ENCODE measurements at regions not wholly inside any gene's neighbourhood (a gene's known extent, or its start where the extent isn't known, plus 50 kb on each side); places are given as distances from the start of the nearest gene placed in this dataset.

DNA sequence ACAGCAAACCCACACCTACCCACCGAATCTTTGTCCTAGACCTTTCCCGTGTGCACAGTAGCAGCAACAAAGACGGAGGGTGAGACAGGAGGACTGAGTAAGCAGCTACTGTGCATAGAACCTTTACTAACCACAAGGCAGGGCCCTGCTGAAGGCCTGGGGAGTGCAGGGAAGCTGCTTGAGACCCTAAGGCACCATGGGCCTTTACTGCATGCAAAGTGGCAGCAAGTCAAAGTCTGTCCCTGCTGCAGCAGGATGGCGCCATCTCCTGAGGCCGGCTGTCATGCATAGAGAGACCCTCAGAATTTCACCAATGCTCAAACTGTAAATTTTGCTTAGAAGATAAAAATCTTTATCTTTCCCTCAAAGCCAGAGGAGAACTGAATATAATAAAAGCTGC lies 610.5 kb downstream of the ACTR3B start:
- H3K79me2 ChIP-seq (ENCODE audit: insufficient read depth, low read length), result no peaks in the 10 kb centered on the region
- no peak for DNase-seq (ENCODE audit: insufficient read length, low spot score, missing footprints)
- H4K20me1 ChIP-seq (ENCODE audit: insufficient read depth, low read length), result no peaks in the 10 kb centered on the region
- H2AFZ ChIP-seq (ENCODE audit: low read length), result no peak overlapping the region
- H3K4me3 ChIP-seq (ENCODE audit: insufficient read depth, low read length), result no peak overlapping the region
- no peaks in the 10 kb centered on the region for H3K4me1 ChIP-seq (ENCODE audit: insufficient read depth, low read length)
- H3K4me2 ChIP-seq (ENCODE audit: insufficient read depth, low read length), result no peak overlapping the region
- TF ChIP-seq, protein P1, sequence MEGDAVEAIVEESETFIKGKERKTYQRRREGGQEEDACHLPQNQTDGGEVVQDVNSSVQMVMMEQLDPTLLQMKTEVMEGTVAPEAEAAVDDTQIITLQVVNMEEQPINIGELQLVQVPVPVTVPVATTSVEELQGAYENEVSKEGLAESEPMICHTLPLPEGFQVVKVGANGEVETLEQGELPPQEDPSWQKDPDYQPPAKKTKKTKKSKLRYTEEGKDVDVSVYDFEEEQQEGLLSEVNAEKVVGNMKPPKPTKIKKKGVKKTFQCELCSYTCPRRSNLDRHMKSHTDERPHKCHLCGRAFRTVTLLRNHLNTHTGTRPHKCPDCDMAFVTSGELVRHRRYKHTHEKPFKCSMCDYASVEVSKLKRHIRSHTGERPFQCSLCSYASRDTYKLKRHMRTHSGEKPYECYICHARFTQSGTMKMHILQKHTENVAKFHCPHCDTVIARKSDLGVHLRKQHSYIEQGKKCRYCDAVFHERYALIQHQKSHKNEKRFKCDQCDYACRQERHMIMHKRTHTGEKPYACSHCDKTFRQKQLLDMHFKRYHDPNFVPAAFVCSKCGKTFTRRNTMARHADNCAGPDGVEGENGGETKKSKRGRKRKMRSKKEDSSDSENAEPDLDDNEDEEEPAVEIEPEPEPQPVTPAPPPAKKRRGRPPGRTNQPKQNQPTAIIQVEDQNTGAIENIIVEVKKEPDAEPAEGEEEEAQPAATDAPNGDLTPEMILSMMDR (IDR thresholded peaks at IDR 0.05; ENCODE audit: extremely low read depth, low read depth, low read length), result no peak
- H3K27ac ChIP-seq (ENCODE audit: low read depth, low read length), result no peak overlapping the region
- no peaks in the 10 kb centered on the region for H3K27me3 ChIP-seq (ENCODE audit: insufficient read depth, low read length)
- no peaks in the 10 kb centered on the region for H3K36me3 ChIP-seq (ENCODE audit: insufficient read depth, low read length)
- no peaks in the 10 kb centered on the region for H3K9me3 ChIP-seq (ENCODE audit: low read depth, low read length)

DNA sequence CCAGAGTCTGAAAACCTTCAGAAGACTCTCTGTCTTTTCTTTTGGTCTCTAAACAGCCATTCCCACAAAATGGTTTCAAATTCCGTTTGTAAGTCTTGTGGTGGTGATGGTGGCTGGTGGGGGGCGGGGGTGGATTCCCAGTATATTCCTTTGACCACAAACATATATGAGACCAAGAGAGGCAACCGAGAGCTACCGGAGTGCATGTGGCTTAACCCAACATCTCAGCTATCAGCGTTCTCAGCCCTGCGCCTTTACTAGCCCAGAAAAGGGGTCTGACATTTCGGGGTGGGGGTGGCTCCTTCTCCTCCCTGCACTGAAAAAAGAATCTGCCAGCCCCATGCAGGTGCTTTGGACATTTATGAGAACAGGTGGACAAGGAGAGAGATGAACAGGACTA lies 621.1 kb downstream of the ACTR3B start:
- no peaks in the 10 kb centered on the region for H3K4me1 ChIP-seq (ENCODE audit: insufficient read depth, low read length)
- H3K9me3 ChIP-seq (ENCODE audit: low read depth, low read length), result no peaks in the 10 kb centered on the region
- H3K27me3 ChIP-seq (ENCODE audit: insufficient read depth, low read length), result no peaks in the 10 kb centered on the region
- no peak overlapping the region for H3K4me3 ChIP-seq (ENCODE audit: insufficient read depth, low read length)
- H3K27ac ChIP-seq (ENCODE audit: low read depth, low read length), result no peak overlapping the region
- H2AFZ ChIP-seq (ENCODE audit: low read length), result no peak overlapping the region
- DNase-seq (ENCODE audit: insufficient read length, low spot score, missing footprints), result no peak
- TF ChIP-seq, protein P1 (IDR thresholded peaks at IDR 0.05; ENCODE audit: extremely low read depth, low read depth, low read length), result no peak
- H3K79me2 ChIP-seq (ENCODE audit: insufficient read depth, low read length), result no peaks in the 10 kb centered on the region
- H4K20me1 ChIP-seq (ENCODE audit: insufficient read depth, low read length), result no peaks in the 10 kb centered on the region
- H3K4me2 ChIP-seq (ENCODE audit: insufficient read depth, low read length), result no peak overlapping the region
- H3K36me3 ChIP-seq (ENCODE audit: insufficient read depth, low read length), result no peaks in the 10 kb centered on the region

DNA sequence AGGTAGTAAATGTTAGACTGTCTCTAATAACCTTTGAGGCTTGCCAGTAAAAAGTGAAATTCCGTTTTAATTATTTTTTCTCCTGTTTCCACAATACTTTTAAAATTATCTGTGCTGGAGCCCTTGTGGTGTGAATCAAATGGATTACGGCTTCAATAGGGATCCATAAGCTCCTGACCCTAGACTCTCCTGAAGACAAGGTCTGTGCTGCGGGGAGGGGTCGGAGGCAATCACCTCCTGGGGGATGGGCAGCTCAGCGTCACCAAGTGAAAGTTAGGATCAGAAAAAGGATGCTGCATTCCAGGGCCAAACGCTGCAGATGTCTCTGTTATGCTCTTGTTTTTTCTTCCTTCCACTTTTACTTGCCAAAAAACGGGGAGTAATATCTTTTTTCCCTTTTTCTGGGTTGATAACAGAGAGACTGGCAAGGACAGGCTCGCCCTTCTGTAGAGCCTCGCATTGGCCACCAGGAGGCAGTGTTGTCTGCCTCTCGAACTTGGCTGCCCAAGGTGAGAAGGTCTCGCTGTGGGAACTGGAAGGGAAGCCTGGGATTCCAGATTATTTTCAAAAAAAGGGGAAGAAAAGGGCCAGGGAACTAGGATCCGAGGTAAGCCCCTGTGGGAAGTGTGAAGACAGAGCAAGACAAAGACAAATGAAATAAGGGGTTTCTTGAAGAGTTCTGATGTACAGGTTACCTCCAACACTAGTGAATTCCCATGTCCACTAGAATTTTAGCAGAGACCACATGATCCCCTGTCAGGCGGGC lies 621.9 kb downstream of the ACTR3B start:
- Histone ChIP-seq H3K79me2 (ENCODE audit: insufficient read depth, low read length) (no peaks in the 10 kb centered on the region), H3K27me3 (ENCODE audit: insufficient read depth, low read length) (no peaks in the 10 kb centered on the region), H3K4me2 (ENCODE audit: insufficient read depth, low read length) (no peak overlapping the region), H3K27ac (ENCODE audit: low read depth, low read length) (no peak overlapping the region), H4K20me1 (ENCODE audit: insufficient read depth, low read length) (no peaks in the 10 kb centered on the region), H3K9me3 (ENCODE audit: low read depth, low read length) (no peaks in the 10 kb centered on the region), H3K4me3 (ENCODE audit: insufficient read depth, low read length) (no peak overlapping the region), H2AFZ (ENCODE audit: low read length) (no peak overlapping the region), H3K4me1 (ENCODE audit: insufficient read depth, low read length) (no peaks in the 10 kb centered on the region), H3K36me3 (ENCODE audit: insufficient read depth, low read length) (no peaks in the 10 kb centered on the region)
- no peak for DNase-seq (ENCODE audit: insufficient read length, low spot score, missing footprints)
- TF ChIP-seq, protein P1 (IDR thresholded peaks at IDR 0.05; ENCODE audit: extremely low read depth, low read depth, low read length), result no peak

DNA sequence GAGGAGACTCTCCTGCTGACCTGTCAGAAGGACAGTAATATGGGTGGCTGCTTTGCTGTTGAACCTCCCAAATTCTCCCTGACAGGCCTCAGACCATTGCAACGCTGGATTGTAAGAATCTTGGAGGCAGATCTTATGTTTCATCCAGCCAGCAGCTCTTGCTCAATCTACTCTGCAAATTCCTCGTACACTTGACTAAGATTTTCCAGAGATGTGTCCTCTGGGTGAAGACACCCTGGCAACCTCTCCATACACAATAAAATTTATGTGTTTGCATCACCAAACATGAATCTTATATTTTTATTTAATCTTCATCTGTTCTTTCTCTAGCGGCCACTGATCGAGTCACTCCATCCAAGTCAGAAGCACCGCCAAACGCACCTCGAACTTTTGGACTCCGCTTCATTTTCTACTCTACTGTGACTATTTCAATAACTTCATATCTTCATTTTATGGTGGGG lies 623.1 kb downstream of the ACTR3B start:
- no peaks in the 10 kb centered on the region for H3K36me3 ChIP-seq (ENCODE audit: insufficient read depth, low read length)
- H3K79me2 ChIP-seq (ENCODE audit: insufficient read depth, low read length), result no peaks in the 10 kb centered on the region
- DNase-seq (ENCODE audit: insufficient read length, low spot score, missing footprints), result no peak
- H3K27me3 ChIP-seq (ENCODE audit: insufficient read depth, low read length), result no peaks in the 10 kb centered on the region
- no peak overlapping the region for H3K4me2 ChIP-seq (ENCODE audit: insufficient read depth, low read length)
- H2AFZ ChIP-seq (ENCODE audit: low read length), result no peak overlapping the region
- H3K4me3 ChIP-seq (ENCODE audit: insufficient read depth, low read length), result no peak overlapping the region
- no peaks in the 10 kb centered on the region for H4K20me1 ChIP-seq (ENCODE audit: insufficient read depth, low read length)
- no peaks in the 10 kb centered on the region for H3K9me3 ChIP-seq (ENCODE audit: low read depth, low read length)
- TF ChIP-seq, protein P1 (IDR thresholded peaks at IDR 0.05; ENCODE audit: extremely low read depth, low read depth, low read length), result no peak
- H3K4me1 ChIP-seq (ENCODE audit: insufficient read depth, low read length), result no peaks in the 10 kb centered on the region
- H3K27ac ChIP-seq (ENCODE audit: low read depth, low read length), result no peak overlapping the region

Measured in osteoblast (primary cell).